AG04449 (cell line): ENCODE measurements at regions not wholly inside any gene's neighbourhood (a gene's known extent, or its start where the extent isn't known, plus 50 kb on each side); places are given as distances from the start of the nearest gene placed in this dataset.

ENCODE experiments used
- CTCF ChIA-PET: fragments of 350-600 bp; formaldehyde crosslinking; extraction: SDS; loops from one replicate; lab custom pipeline; 2021; ENCODE audit warnings: antibody characterized with exemption; lab: Yijun Ruan, JAX
- POLR2A ChIA-PET: fragments of 400-600, 350-600 bp; formaldehyde crosslinking; extraction: SDS; loops from one replicate; lab custom pipeline; 2020; ENCODE audit warnings: antibody characterized with exemption, inconsistent platforms; lab: Yijun Ruan, JAX
- DNase-seq: peaks from one replicate; pipeline ENCODE4 v3.0.0-alpha.2; 2010; ENCODE audit warnings: low read depth, low spot score
- H3K4me3 ChIP-seq: 2 replicates; pipeline ENCODE4 v1.5.1; 2011; ENCODE audit warnings: low read depth, mild to moderate bottlenecking, control low read depth, low read length
- CTCF ChIP-seq: IDR thresholded peaks from one replicate; pipeline ENCODE4 v1.5.1; 2011; ENCODE audit warnings: mild to moderate bottlenecking, moderate library complexity, low read length, control low read depth, inconsistent platforms; ENCODE audit not compliant: insufficient read depth; ENCODE audit errors: missing control alignments

GRCh38 chr6:81655696-81656095, 96.8 kb downstream of the TENT5A start:
- no peak overlapping the region for H3K4me3 ChIP-seq
- no peak for TF ChIP-seq CTCF
- DNase-seq, result no peak
- CTCF ChIA-PET, result no interaction called here
- POLR2A ChIA-PET, result no interaction called here

- H3K4me3 ChIP-seq, result no peak overlapping the region
- POLR2A ChIA-PET, result no interaction called here
- CTCF ChIA-PET, result no interaction called here
- DNase-seq, result no peak
- no peak for TF ChIP-seq CTCF
Observed at GRCh38 chr6:81648502-81648901, 104.0 kb downstream of the TENT5A start.

GRCh38 chr6:81643156-81643555, 109.3 kb downstream of the TENT5A start:
- no peak overlapping the region for H3K4me3 ChIP-seq
- no peak for DNase-seq
- ChIA-PET POLR2A (no interaction called here), CTCF (no interaction called here)
- no peak for TF ChIP-seq CTCF

- no peak overlapping the region for H3K4me3 ChIP-seq
- no peak for DNase-seq
- ChIA-PET CTCF (no interaction called here), POLR2A (no interaction called here)
- TF ChIP-seq CTCF, result no peak
Observed at GRCh38 chr6:81640891-81641290, 111.6 kb downstream of the TENT5A start.

- no peak for DNase-seq
- ChIA-PET POLR2A (no interaction called here), CTCF (no interaction called here)
- TF ChIP-seq CTCF, result no peak
- no peak overlapping the region for H3K4me3 ChIP-seq
Observed at GRCh38 chr6:81640126-81640525, 112.4 kb downstream of the TENT5A start.

GRCh38 chr6:81638366-81638765, 114.1 kb downstream of the TENT5A start:
- ChIA-PET CTCF (interaction anchor here (0.6 kb wide), 1 partner anchor 19 kb away, joined by 3 read pairs; no protein-coding TSS in a partner anchor), POLR2A (no interaction called here)
- H3K4me3 ChIP-seq, result no peak overlapping the region
- TF ChIP-seq CTCF, result no peak
- no peak for DNase-seq
